HFFc6 (cell line): ENCODE measurements at regions not wholly inside any gene's neighbourhood (a gene's known extent, or its start where the extent isn't known, plus 50 kb on each side); places are given as distances from the start of the nearest gene placed in this dataset.

Source experiments
- DNase-seq: peaks from one replicate; pipeline ENCODE4 v3.0.0-alpha.2; 2018
- H3K27ac Mint-ChIP-seq: 2 replicates; pipeline ENCODE4 v1.8.0; 2020; ENCODE audit warnings: mild to moderate bottlenecking, mixed read lengths
- H3K27me3 Mint-ChIP-seq: 2 replicates; pipeline ENCODE4 v1.8.0; 2021; ENCODE audit warnings: mild to moderate bottlenecking, moderate library complexity, mixed read lengths; ENCODE audit not compliant: insufficient read depth
- H3K36me3 Mint-ChIP-seq: 2 replicates; pipeline ENCODE4 v1.8.0; 2021; ENCODE audit warnings: low read depth, mixed read lengths
- H3K4me1 Mint-ChIP-seq: 2 replicates; pipeline ENCODE4 v1.8.0; 2020; ENCODE audit warnings: low read depth, mixed read lengths
- H3K4me3 Mint-ChIP-seq: 2 replicates; pipeline ENCODE4 v1.8.0; 2020; ENCODE audit warnings: mild to moderate bottlenecking, moderate library complexity, mixed read lengths
- H3K9me3 Mint-ChIP-seq: 2 replicates; pipeline ENCODE4 v1.8.0; 2020; ENCODE audit warnings: mild to moderate bottlenecking, mixed read lengths
- CTCF ChIP-seq: fragments of 200-600 bp; sonication (generic); IDR thresholded peaks from 2 replicates; pipeline ENCODE4 v1.5.0; 2021; ENCODE audit warnings: antibody characterized with exemption, mild to moderate bottlenecking

GRCh38 chr2:194102546-194102945, 1554.5 kb upstream of the SLC39A10 start:
- Mint-ChIP-seq H3K27me3 (no peaks in the 10 kb centered on the region), H3K36me3 (no peaks in the 10 kb centered on the region), H3K4me3 (no peak overlapping the region), H3K9me3 (peaks cover 19% of the 10 kb centered on the region; the same call in 1 of the 2 replicates), H3K27ac (no peak overlapping the region), H3K4me1 (no peaks in the 10 kb centered on the region)
- no peak for DNase-seq
- no peak for TF ChIP-seq CTCF

- Mint-ChIP-seq H3K4me3 (no peak overlapping the region), H3K4me1 (no peaks in the 10 kb centered on the region), H3K27ac (no peak overlapping the region), H3K27me3 (no peaks in the 10 kb centered on the region), H3K36me3 (no peaks in the 10 kb centered on the region), H3K9me3 (peaks cover 23% of the 10 kb centered on the region)
- no peak for TF ChIP-seq CTCF
- no peak for DNase-seq
Observed at GRCh38 chr2:194100201-194100600, 1556.8 kb upstream of the SLC39A10 start.

GRCh38 chr2:194096402-194096801, 1560.6 kb upstream of the SLC39A10 start:
- no peak for DNase-seq
- TF ChIP-seq CTCF, result no peak
- Mint-ChIP-seq H3K36me3 (no peaks in the 10 kb centered on the region), H3K9me3 (peaks cover 26% of the 10 kb centered on the region), H3K27me3 (no peaks in the 10 kb centered on the region), H3K4me3 (no peak overlapping the region), H3K27ac (no peak overlapping the region), H3K4me1 (no peaks in the 10 kb centered on the region)

GRCh38 chr2:194095359-194095758, 1561.7 kb upstream of the SLC39A10 start:
- no peak for TF ChIP-seq CTCF
- Mint-ChIP-seq H3K27ac (no peak overlapping the region), H3K9me3 (peaks cover 28% of the 10 kb centered on the region), H3K27me3 (no peaks in the 10 kb centered on the region), H3K4me1 (no peaks in the 10 kb centered on the region), H3K4me3 (no peak overlapping the region), H3K36me3 (no peaks in the 10 kb centered on the region)
- no peak for DNase-seq

- TF ChIP-seq CTCF, result no peak
- H3K27ac Mint-ChIP-seq, result no peak overlapping the region
- no peaks in the 10 kb centered on the region for H3K27me3 Mint-ChIP-seq
- peaks cover 35% of the 10 kb centered on the region for H3K9me3 Mint-ChIP-seq
- no peaks in the 10 kb centered on the region for H3K4me1 Mint-ChIP-seq
- no peaks in the 10 kb centered on the region for H3K36me3 Mint-ChIP-seq
- no peak for DNase-seq
- H3K4me3 Mint-ChIP-seq, result no peak overlapping the region
Observed at GRCh38 chr2:194090251-194090905, 1566.6 kb upstream of the SLC39A10 start.
